ENCODE measurements at regions not wholly inside any gene's neighbourhood (a gene's known extent, or its start where the extent isn't known, plus 50 kb on each side); places are given as distances from the start of the nearest gene placed in this dataset.

DNA sequence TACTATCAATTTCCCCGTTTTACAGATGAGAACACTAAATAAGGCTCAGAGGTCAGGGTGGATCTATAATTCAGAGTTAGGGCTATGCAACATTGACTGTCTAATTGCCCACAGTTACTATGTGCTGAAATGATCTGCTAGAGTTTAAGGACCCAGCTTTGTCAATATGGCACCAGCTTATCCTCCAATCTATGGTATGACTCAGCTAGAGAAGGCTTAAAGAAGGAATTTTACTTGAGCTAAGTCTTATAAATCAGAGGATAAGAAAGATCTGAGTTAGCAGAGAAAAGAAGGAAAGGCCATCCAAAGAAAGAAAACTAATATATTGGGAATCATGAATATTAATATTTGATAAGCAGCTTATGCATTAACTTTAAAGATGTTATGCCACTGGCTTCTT is 78.1 kb downstream of the ASB9 start:
- Mint-ChIP-seq H3K4me1 (ENCODE audit: low read depth, unreplicated experiment) (no peaks in the 10 kb centered on the region), H3K27me3 (ENCODE audit: unreplicated experiment) (no peaks in the 10 kb centered on the region), H3K27ac (ENCODE audit: unreplicated experiment) (no peak overlapping the region), H3K9me3 (ENCODE audit: unreplicated experiment) (no peaks in the 10 kb centered on the region), H3K4me3 (ENCODE audit: unreplicated experiment) (no peak overlapping the region), H3K36me3 (ENCODE audit: unreplicated experiment) (no peaks in the 10 kb centered on the region)
- TF ChIP-seq, protein P1, sequence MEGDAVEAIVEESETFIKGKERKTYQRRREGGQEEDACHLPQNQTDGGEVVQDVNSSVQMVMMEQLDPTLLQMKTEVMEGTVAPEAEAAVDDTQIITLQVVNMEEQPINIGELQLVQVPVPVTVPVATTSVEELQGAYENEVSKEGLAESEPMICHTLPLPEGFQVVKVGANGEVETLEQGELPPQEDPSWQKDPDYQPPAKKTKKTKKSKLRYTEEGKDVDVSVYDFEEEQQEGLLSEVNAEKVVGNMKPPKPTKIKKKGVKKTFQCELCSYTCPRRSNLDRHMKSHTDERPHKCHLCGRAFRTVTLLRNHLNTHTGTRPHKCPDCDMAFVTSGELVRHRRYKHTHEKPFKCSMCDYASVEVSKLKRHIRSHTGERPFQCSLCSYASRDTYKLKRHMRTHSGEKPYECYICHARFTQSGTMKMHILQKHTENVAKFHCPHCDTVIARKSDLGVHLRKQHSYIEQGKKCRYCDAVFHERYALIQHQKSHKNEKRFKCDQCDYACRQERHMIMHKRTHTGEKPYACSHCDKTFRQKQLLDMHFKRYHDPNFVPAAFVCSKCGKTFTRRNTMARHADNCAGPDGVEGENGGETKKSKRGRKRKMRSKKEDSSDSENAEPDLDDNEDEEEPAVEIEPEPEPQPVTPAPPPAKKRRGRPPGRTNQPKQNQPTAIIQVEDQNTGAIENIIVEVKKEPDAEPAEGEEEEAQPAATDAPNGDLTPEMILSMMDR (IDR thresholded peaks at IDR 0.05; ENCODE audit: partially characterized antibody, unreplicated experiment), result no peak
- DNase-seq, result no peak

DNA sequence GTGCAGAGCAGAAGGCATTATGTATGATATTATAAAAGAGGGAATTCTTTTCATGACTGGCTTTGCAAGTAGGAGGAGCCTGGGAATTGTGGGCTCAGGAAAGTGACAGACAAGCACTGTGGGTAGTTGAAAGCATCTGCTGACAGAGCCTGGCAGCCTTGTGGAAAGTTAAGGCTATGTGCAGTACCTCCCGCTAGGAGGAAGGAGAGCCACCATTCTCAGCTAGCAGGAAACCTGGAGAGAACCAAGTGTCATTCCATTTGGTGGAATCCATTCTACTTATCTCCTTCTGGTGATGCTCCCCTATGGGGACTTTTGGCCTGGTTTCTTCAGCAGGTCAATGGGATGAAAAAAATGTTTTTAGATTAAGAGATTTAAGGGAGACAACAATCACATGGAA is 81.8 kb downstream of the ASB9 start:
- H3K4me3 Mint-ChIP-seq (ENCODE audit: unreplicated experiment), result no peak overlapping the region
- no peak for DNase-seq
- no peaks in the 10 kb centered on the region for H3K9me3 Mint-ChIP-seq (ENCODE audit: unreplicated experiment)
- H3K27me3 Mint-ChIP-seq (ENCODE audit: unreplicated experiment), result no peaks in the 10 kb centered on the region
- no peak overlapping the region for H3K27ac Mint-ChIP-seq (ENCODE audit: unreplicated experiment)
- TF ChIP-seq, protein P1 (IDR thresholded peaks at IDR 0.05; ENCODE audit: partially characterized antibody, unreplicated experiment), result no peak
- no peaks in the 10 kb centered on the region for H3K36me3 Mint-ChIP-seq (ENCODE audit: unreplicated experiment)
- H3K4me1 Mint-ChIP-seq (ENCODE audit: low read depth, unreplicated experiment), result no peaks in the 10 kb centered on the region

DNA sequence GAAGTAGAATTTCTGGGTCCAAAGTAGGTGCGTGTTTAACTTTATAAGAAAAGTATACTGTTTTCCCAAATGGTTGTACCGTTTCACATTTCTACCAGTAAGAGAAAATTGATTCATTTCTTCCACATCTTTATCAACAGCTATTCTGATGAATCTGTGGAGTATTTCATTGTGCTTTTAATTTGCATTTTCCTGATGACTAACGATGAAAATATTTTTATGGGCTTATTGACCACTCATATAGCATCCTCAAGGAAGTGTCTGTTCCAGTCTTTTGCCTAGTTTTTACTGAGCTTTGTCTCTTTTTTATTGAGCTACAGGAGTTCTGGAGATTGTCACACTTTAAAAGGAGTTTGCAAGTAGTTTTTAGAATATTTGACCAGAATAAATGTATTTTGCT is 92.6 kb downstream of the ASB9 start:
- no peak for DNase-seq
- Mint-ChIP-seq H3K27ac (ENCODE audit: unreplicated experiment) (no peak overlapping the region), H3K9me3 (ENCODE audit: unreplicated experiment) (no peaks in the 10 kb centered on the region), H3K36me3 (ENCODE audit: unreplicated experiment) (no peaks in the 10 kb centered on the region), H3K27me3 (ENCODE audit: unreplicated experiment) (no peaks in the 10 kb centered on the region), H3K4me1 (ENCODE audit: low read depth, unreplicated experiment) (no peaks in the 10 kb centered on the region), H3K4me3 (ENCODE audit: unreplicated experiment) (no peak overlapping the region)
- TF ChIP-seq, protein P1 (IDR thresholded peaks at IDR 0.05; ENCODE audit: partially characterized antibody, unreplicated experiment), result no peak

DNA sequence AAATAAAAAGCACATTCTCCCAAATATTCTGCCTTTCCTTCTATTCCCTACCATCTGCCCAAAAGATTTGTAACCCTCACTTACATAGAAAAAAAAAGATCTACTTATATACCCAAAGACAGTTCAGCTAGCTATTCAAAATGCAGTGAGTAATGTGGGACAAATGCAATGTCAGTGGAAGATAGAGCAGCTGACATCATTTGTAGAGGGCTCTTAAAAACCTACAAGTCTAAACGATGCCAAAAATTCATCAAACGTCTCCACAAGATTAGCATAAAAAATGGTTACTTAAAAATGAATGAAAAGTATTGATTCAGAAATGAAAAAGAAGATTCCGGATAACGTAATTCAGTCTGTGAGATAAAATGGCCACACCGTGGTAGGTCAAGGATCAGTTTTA is 96.5 kb downstream of the ASB9 start:
- Mint-ChIP-seq H3K4me1 (ENCODE audit: low read depth, unreplicated experiment) (no peaks in the 10 kb centered on the region), H3K4me3 (ENCODE audit: unreplicated experiment) (no peak overlapping the region), H3K9me3 (ENCODE audit: unreplicated experiment) (no peaks in the 10 kb centered on the region), H3K36me3 (ENCODE audit: unreplicated experiment) (no peaks in the 10 kb centered on the region), H3K27me3 (ENCODE audit: unreplicated experiment) (peaks cover under 1% of the 10 kb centered on the region), H3K27ac (ENCODE audit: unreplicated experiment) (no peak overlapping the region)
- TF ChIP-seq, protein P1 (IDR thresholded peaks at IDR 0.05; ENCODE audit: partially characterized antibody, unreplicated experiment), result no peak
- no peak for DNase-seq

DNA sequence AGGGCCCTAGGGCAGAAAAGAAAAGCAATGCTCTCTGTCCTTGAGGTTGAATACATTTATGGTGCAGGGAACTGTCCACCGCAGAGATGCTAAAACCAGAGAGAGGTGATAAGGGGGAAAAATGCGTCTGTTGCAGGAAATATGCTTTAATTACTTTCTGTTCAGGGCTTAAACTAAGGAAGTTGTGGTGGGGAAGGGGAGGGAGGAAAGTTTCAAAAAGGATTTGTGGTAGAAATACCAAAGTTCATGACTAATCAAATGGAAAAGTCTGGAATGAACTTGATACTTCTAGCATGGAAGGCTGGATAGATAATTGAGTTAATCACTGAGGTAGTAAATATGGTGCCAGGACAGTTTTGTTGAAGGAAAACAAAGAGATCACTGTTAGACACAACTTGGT is 99.0 kb downstream of the ASB9 start:
- H3K27ac Mint-ChIP-seq (ENCODE audit: unreplicated experiment), result no peak overlapping the region
- no peak for DNase-seq
- H3K4me1 Mint-ChIP-seq (ENCODE audit: low read depth, unreplicated experiment), result no peaks in the 10 kb centered on the region
- TF ChIP-seq, protein P1 (IDR thresholded peaks at IDR 0.05; ENCODE audit: partially characterized antibody, unreplicated experiment), result no peak
- no peaks in the 10 kb centered on the region for H3K9me3 Mint-ChIP-seq (ENCODE audit: unreplicated experiment)
- peaks cover 2% of the 10 kb centered on the region for H3K27me3 Mint-ChIP-seq (ENCODE audit: unreplicated experiment)
- H3K36me3 Mint-ChIP-seq (ENCODE audit: unreplicated experiment), result no peaks in the 10 kb centered on the region
- no peak overlapping the region for H3K4me3 Mint-ChIP-seq (ENCODE audit: unreplicated experiment)
